ENCODE measurements at regions not wholly inside any gene's neighbourhood (a gene's known extent, or its start where the extent isn't known, plus 50 kb on each side); places are given as distances from the start of the nearest gene placed in this dataset.

DNA sequence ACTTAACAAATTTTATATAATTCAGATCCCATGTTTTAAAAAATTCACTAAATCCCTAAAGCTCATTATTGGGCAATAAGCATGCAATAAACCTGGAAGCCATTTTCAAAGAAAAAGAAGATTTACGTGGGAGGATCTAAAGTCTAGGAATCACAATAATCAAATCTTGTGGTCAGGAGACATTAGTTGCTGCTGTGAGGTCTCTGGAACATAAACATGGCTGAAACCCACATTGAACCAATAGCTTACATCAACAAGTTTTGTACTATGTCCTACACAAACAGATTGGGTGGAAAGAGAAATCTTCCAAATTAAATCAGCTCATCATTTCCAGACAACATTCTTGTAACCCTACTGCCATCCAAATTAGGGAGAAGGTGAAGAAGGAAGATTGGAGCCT is 121.9 kb upstream of the EPHA3 start:
- TF ChIP-seq, protein P1, sequence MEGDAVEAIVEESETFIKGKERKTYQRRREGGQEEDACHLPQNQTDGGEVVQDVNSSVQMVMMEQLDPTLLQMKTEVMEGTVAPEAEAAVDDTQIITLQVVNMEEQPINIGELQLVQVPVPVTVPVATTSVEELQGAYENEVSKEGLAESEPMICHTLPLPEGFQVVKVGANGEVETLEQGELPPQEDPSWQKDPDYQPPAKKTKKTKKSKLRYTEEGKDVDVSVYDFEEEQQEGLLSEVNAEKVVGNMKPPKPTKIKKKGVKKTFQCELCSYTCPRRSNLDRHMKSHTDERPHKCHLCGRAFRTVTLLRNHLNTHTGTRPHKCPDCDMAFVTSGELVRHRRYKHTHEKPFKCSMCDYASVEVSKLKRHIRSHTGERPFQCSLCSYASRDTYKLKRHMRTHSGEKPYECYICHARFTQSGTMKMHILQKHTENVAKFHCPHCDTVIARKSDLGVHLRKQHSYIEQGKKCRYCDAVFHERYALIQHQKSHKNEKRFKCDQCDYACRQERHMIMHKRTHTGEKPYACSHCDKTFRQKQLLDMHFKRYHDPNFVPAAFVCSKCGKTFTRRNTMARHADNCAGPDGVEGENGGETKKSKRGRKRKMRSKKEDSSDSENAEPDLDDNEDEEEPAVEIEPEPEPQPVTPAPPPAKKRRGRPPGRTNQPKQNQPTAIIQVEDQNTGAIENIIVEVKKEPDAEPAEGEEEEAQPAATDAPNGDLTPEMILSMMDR (IDR thresholded peaks at IDR 0.05), result no peak
- TF ChIP-seq POLR2A (IDR thresholded peaks at IDR 0.05) (no peak), POLR2AphosphoS5 (IDR thresholded peaks at IDR 0.05) (no peak)

All from upper lobe of left lung (tissue), 4 donors.